GM21526 (cell line): ENCODE measurements at regions not wholly inside any gene's neighbourhood (a gene's known extent, or its start where the extent isn't known, plus 50 kb on each side); places are given as distances from the start of the nearest gene placed in this dataset.

Source experiments
- ATAC-seq: cut with Tn5 transposase; IDR thresholded peaks from one replicate; pipeline ENCODE4 v1.9.1; 2021; ENCODE audit warnings: moderate library complexity; ENCODE audit not compliant: unreplicated experiment, low FRiP score

GRCh38 chr3:124558991-124559845, 171.0 kb upstream of the UMPS start:
- ATAC-seq = no peak

- no peak for ATAC-seq
These were observed 170.2 kb upstream of the UMPS start for GRCh38 chr3:124559846-124560574.

GRCh38 chr3:124560666-124561215, 169.5 kb upstream of the UMPS start:
- ATAC-seq = no peak

GRCh38 chr3:124562769-124563168, 167.5 kb upstream of the UMPS start:
- ATAC-seq = no peak

GRCh38 chr3:124563376-124563775, 166.9 kb upstream of the UMPS start:
- ATAC-seq = no peak

GRCh38 chr3:124565013-124565412, 165.2 kb upstream of the UMPS start:
- no peak for ATAC-seq

- ATAC-seq = no peak
These were observed 164.7 kb upstream of the UMPS start for GRCh38 chr3:124565551-124565950.

GRCh38 chr3:124566701-124567100, 163.6 kb upstream of the UMPS start:
- no peak for ATAC-seq

GRCh38 chr3:124567179-124567578, 163.1 kb upstream of the UMPS start:
- no peak for ATAC-seq

- no peak for ATAC-seq
These were observed 160.5 kb upstream of the UMPS start for GRCh38 chr3:124569761-124570160.

- no peak for ATAC-seq
These were observed 160.0 kb upstream of the UMPS start for GRCh38 chr3:124570232-124570631.

GRCh38 chr3:124572851-124573405, 157.3 kb upstream of the UMPS start:
- no peak for ATAC-seq

GRCh38 chr3:124574012-124574411, 156.2 kb upstream of the UMPS start:
- no peak for ATAC-seq

GRCh38 chr3:124576565-124577493, 153.4 kb upstream of the UMPS start:
- no peak for ATAC-seq

GRCh38 chr3:124577494-124578167, 152.6 kb upstream of the UMPS start:
- no peak for ATAC-seq

- ATAC-seq = no peak
These were observed 150.6 kb upstream of the UMPS start for GRCh38 chr3:124579641-124580040.

GRCh38 chr3:124582196-124582595, 148.1 kb upstream of the UMPS start:
- ATAC-seq = no peak

- no peak for ATAC-seq
These were observed 147.4 kb upstream of the UMPS start for GRCh38 chr3:124582621-124583395.

- ATAC-seq = no peak
These were observed 146.1 kb upstream of the UMPS start for GRCh38 chr3:124584245-124584551.
